ENCODE measurements at regions not wholly inside any gene's neighbourhood (a gene's known extent, or its start where the extent isn't known, plus 50 kb on each side); places are given as distances from the start of the nearest gene placed in this dataset.

DNA sequence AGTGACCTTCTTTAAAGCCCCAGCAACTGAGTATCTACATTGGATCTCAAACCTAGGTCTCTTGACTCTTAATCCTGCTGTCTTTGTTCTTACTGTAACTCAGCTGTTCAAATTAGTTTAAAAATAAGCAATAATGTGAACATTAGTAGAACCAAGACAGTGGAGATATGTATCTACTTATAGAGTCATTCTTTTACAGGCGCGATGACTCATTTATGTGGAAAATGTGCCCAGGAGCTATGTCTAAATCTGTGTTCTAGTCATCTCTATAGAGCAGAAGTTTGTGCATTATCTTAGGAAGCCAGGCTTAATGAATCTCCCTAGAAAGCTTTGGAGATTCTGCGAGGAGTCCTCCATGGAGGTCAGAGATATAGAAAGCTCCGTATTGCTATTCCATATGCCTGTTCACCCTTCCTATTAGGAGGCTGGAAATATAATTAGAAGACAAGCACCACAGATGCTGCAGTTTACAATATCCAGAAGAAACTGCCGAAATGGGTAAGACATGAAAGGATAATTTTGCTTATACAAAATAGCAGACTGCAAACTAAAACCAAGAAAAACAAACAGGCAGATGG is 211.6 kb downstream of the TRIB2 start (continued):
- TF ChIP-seq FOS (IDR thresholded peaks at IDR 0.05; ENCODE audit: extremely low read depth, insufficient read length) (peak; percentile 30), NRF1 (conservative IDR thresholded peaks at IDR 0.05 in 1 of 2, IDR thresholded peaks at IDR 0.05 in 1 of 2) (no peak), CBFA2T2 (conservative IDR thresholded peaks at IDR 0.05) (peak; percentile 74), RCOR1 (IDR thresholded peaks at IDR 0.05; ENCODE audit: borderline replicate concordance in 1 of 2, low read depth in 2 of 2, low read length in 2 of 2) (peak in 1 of 2 experiments; percentile 73; a peak in 2 of 4 replicates), PPARD (CRISPR knock-in tag; IDR thresholded peaks at IDR 0.05) (no peak), RAD21 (CRISPR knock-in tag; conservative IDR thresholded peaks at IDR 0.05 in 1 of 2, IDR thresholded peaks at IDR 0.05 in 1 of 2) (no peak), DPF2 (IDR thresholded peaks at IDR 0.05) (0 out of 2 replicates have a peak, but pooled peaks have one; percentile 35), HLTF (IDR thresholded peaks at IDR 0.05) (no peak), EP300 (IDR thresholded peaks at IDR 0.05; ENCODE audit: low read length) (peak; percentile 23; the same call in 1 of the 2 replicates), CBFA2T3 (IDR thresholded peaks at IDR 0.05) (peak; percentile 85), TEAD4 (IDR thresholded peaks at IDR 0.05; ENCODE audit: low read length) (peak; percentile 72), TEAD4 (CRISPR knock-in tag; IDR thresholded peaks at IDR 0.05; ENCODE audit: borderline replicate concordance) (no peak), FOSL1 (tag; conservative IDR thresholded peaks at IDR 0.05) (peak; percentile 92), HOMEZ (CRISPR knock-in tag; IDR thresholded peaks at IDR 0.05) (no peak), SREBF1 (IDR thresholded peaks at IDR 0.05; ENCODE audit: borderline replicate concordance, low read depth, low read length) (no peak), SMARCE1 (IDR thresholded peaks at IDR 0.05) (peak; percentile 66; the same call in 1 of the 2 replicates), JUN (IDR thresholded peaks at IDR 0.05; ENCODE audit: borderline replicate concordance, low read depth, low read length) (peak; percentile 77), JUN (CRISPR knock-in tag; IDR thresholded peaks at IDR 0.05; ENCODE audit: borderline replicate concordance) (no peak), ARID3B (CRISPR knock-in tag; IDR thresholded peaks at IDR 0.05; ENCODE audit: borderline replicate concordance) (no peak), SOX6 (IDR thresholded peaks at IDR 0.05) (peak; percentile 58)
- TF ChIP-seq, protein P1, sequence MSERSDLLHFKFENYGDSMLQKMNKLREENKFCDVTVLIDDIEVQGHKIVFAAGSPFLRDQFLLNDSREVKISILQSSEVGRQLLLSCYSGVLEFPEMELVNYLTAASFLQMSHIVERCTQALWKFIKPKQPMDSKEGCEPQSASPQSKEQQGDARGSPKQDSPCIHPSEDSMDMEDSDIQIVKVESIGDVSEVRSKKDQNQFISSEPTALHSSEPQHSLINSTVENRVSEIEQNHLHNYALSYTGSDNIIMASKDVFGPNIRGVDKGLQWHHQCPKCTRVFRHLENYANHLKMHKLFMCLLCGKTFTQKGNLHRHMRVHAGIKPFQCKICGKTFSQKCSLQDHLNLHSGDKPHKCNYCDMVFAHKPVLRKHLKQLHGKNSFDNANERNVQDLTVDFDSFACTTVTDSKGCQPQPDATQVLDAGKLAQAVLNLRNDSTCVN (CRISPR knock-in tag; IDR thresholded peaks at IDR 0.05): no peak
